HepG2 (cell line): ENCODE measurements at regions not wholly inside any gene's neighbourhood (a gene's known extent, or its start where the extent isn't known, plus 50 kb on each side); places are given as distances from the start of the nearest gene placed in this dataset.

Experiments used
- ATAC-seq: fragments of 200-7000 bp; cut with Tn5 transposase; 3 replicates; pipeline ENCODE4 v1.9.1; 2020; ENCODE audit warnings: mild to moderate bottlenecking, moderate library complexity
- BruUV-seq: library from RNA; stranded (reverse); fragments of 400-500 nt; replicated peaks from 2 replicates; lab custom pipeline; 2021; lab: Mats Ljungman, UMichigan
- CTCF ChIA-PET: fragments of 300-600 bp; formaldehyde crosslinking; extraction: SDS; loops from one replicate; lab custom pipeline; 2021; ENCODE audit warnings: low total read pairs, inconsistent platforms, low intra/inter-chr PET ratio; lab: Yijun Ruan, JAX
- POLR2A ChIA-PET: fragments of 350-600 bp; sonication (Branson Sonifier 250); formaldehyde crosslinking; loops from one replicate; lab custom pipeline; 2020; ENCODE audit warnings: antibody characterized with exemption, inconsistent platforms; lab: Yijun Ruan, JAX
- DNase-seq: peaks from one replicate; pipeline ENCODE4 v3.0.0-alpha.2; 2015; ENCODE audit warnings: low spot score
- FAIRE-seq: peaks from 3 replicates; lab custom pipeline; 2011; peaks lifted over from hg19 to GRCh38; lab: Jason Lieb, UNC
- H2AFZ ChIP-seq: one replicate; pipeline ENCODE4 v1.6.1; 2011; ENCODE audit warnings: low read length, inconsistent platforms
- H3K27ac ChIP-seq: fragments of 300-600 bp; 3 replicates; pipeline ENCODE4 v1.8.0; 2011; ENCODE audit warnings: mixed run types, mild to moderate bottlenecking, mixed read lengths, low read length, inconsistent platforms; ENCODE audit not compliant: insufficient read depth; ENCODE audit errors: extremely low read length
- H3K27me3 ChIP-seq, 2 experiments: fragments of 200-600 bp in 1 of 2; 2 replicates in 1 of 2; 3 replicates in 1 of 2; pipeline versions ENCODE4 v1.6.0 to v1.8.0; 2011; ENCODE audit warnings: low read length in 2 of 2, mild to moderate bottlenecking in 2 of 2, moderate library complexity in 2 of 2, inconsistent platforms in 1 of 2; ENCODE audit not compliant: insufficient read depth in 2 of 2, control insufficient read depth in 1 of 2
- H3K36me3 ChIP-seq, 2 experiments: fragments of 200-600 bp in 1 of 2; replicated peaks in 1 of 2; 2 replicates in 1 of 2; 3 replicates in 1 of 2; pipeline versions ENCODE4 v1.5.1 to v1.8.0; 2011; ENCODE audit warnings: low read length in 2 of 2, inconsistent platforms in 1 of 2; ENCODE audit not compliant: insufficient read depth in 2 of 2, control insufficient read depth in 1 of 2
- H3K4me1 ChIP-seq: 2 replicates; pipeline ENCODE4 v1.5.1; 2012; ENCODE audit warnings: low read length, inconsistent platforms; ENCODE audit not compliant: insufficient read depth
- H3K4me2 ChIP-seq: 2 replicates; pipeline ENCODE4 v1.6.0; 2011; ENCODE audit warnings: low read depth, low read length, inconsistent platforms
- H3K4me3 ChIP-seq, 3 experiments: fragments of 200-600 bp in 1 of 3; sonication (generic), shearing (Covaris generic) in 1 of 3; replicated peaks in 1 of 3; 2 replicates each; pipeline ENCODE4 v1.5.1; 2011 to 2016; ENCODE audit warnings: low read length in 3 of 3, inconsistent platforms in 2 of 3, low read depth in 2 of 3, mild to moderate bottlenecking in 2 of 3, control low read depth in 1 of 3, mixed read lengths in 1 of 3; ENCODE audit not compliant: insufficient read depth in 1 of 3
- H3K79me2 ChIP-seq: one replicate; pipeline ENCODE4 v1.6.1; 2011; ENCODE audit warnings: low read length, inconsistent platforms; ENCODE audit not compliant: insufficient read depth
- H3K9ac ChIP-seq: 2 replicates; pipeline ENCODE4 v1.6.0; 2011; ENCODE audit warnings: mild to moderate bottlenecking, low read depth, low read length, inconsistent platforms; ENCODE audit not compliant: insufficient read depth
- H3K9me3 ChIP-seq: 2 replicates; pipeline ENCODE4 v1.5.1; 2012; ENCODE audit warnings: mild to moderate bottlenecking, low read length
- H4K20me1 ChIP-seq: 2 replicates; pipeline ENCODE4 v1.6.0; 2011; ENCODE audit warnings: inconsistent platforms, mild to moderate bottlenecking, low read length, moderate library complexity; ENCODE audit not compliant: insufficient read depth
- ADNP ChIP-seq: sonication (generic); formaldehyde crosslinking; IDR thresholded peaks from 2 replicates; pipeline ENCODE4 v1.4.0; 2020; ENCODE audit warnings: missing genetic modification reagents
- FLYWCH1 ChIP-seq: sonication (generic); formaldehyde crosslinking; IDR thresholded peaks from 2 replicates; pipeline ENCODE4 v1.8.1; 2023; ENCODE audit warnings: mild to moderate bottlenecking, missing genetic modification reagents
- MTF2 ChIP-seq: sonication (generic); formaldehyde crosslinking; IDR thresholded peaks from 2 replicates; pipeline ENCODE4 v1.5.0; 2020; ENCODE audit warnings: missing genetic modification reagents, borderline replicate concordance
- TAF1 ChIP-seq: sonication (generic); formaldehyde crosslinking; IDR thresholded peaks from 2 replicates; pipeline ENCODE4 v1.4.0; 2020; ENCODE audit warnings: missing genetic modification reagents
- ZNF747 ChIP-seq: sonication (generic); formaldehyde crosslinking; IDR thresholded peaks from 2 replicates; pipeline ENCODE4 v1.8.1; 2023; ENCODE audit warnings: missing genetic modification reagents, mild to moderate bottlenecking, borderline replicate concordance
- WGBS: methylation state at CpG from one replicate; pipeline ENCODE4 v1.1.6; 2017; ENCODE audit warnings: low lambda C conversion rate; 5-methylcytosine and 5-hydroxymethylcytosine counted together
- in situ Hi-C: cut with HindIII; loops from 2 replicates; pipeline ENCODE4 v1.10.0; 2017; ENCODE audit warnings: low pct_unique_long_range_greater_than_20kb; ENCODE audit not compliant: extremely low pct_ligation_motif_present
- intact Hi-C: fragments of 100-400 bp; cut with micrococcal nuclease; formaldehyde crosslinking; loops from one replicate; pipeline ENCODE4 v1.10.0; 2022; ENCODE audit not compliant: unreplicated experiment
- TF ChIP-seq, protein P1 (sequence below): sonication (generic); formaldehyde crosslinking; IDR thresholded peaks from one replicate; pipeline ENCODE4 v1.5.1; 2020; ENCODE audit warnings: mild to moderate bottlenecking, missing genetic modification reagents; ENCODE audit errors: not compliant biosample characterization
- TF ChIP-seq, protein P2 (sequence below): sonication (generic); formaldehyde crosslinking; IDR thresholded peaks from 2 replicates; pipeline ENCODE4 v1.4.0; 2020; ENCODE audit warnings: missing genetic modification reagents
- TF ChIP-seq, protein P3 (sequence below): IDR thresholded peaks from 2 replicates; pipeline ENCODE4 v1.6.1; 2016; ENCODE audit warnings: missing compliant biosample characterization, missing genetic modification reagents, borderline replicate concordance

DNA sequence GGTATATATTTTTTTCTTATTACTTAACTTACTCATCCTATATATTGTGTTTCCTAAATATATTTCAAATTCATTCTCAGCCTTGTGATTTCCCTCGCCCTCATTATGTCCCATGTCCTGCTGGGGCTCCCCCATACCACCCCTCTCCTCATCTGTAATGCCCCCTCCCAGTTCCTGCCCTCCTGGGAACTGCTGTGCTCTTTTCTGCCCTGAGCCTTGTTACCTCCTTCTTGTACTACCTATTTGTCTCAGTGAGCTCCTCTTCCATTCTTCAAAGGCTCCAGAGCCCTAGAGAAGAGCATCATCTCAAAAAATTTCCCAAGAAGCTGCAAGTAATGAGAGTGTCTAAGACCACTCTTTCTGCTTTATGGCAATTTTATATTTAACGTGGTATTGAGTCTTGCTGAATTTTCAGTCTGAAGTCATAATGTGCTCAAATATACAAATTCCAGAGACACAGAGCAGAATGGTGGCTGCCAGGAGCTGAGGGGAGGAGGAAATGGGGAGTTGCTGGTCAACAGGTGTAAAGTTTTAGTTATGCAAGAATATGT, 66.5 kb upstream of the TOP3B start:
- CTCF ChIA-PET, result no interaction called here
- POLR2A ChIA-PET, result no interaction called here
- H3K27me3 ChIP-seq, result no peaks in the 10 kb centered on the region; a peak in 1 of 5 replicates
- in situ Hi-C loops (no loop called here), intact Hi-C loops (no loop called here)
- no peak overlapping the region for H3K9ac ChIP-seq
- H3K9me3 ChIP-seq, result no peaks in the 10 kb centered on the region
- no peaks in the 10 kb centered on the region for H4K20me1 ChIP-seq
- no peaks in the 10 kb centered on the region for H3K36me3 ChIP-seq
- no peak overlapping the region for H3K4me3 ChIP-seq
- H2AFZ ChIP-seq, result no peak overlapping the region
- FAIRE-seq (no peak), ATAC-seq (no peak), DNase-seq (no peak)
- 3% methylated on average over 2 of the region's 2 CpGs for WGBS
- H3K79me2 ChIP-seq, result no peaks in the 10 kb centered on the region
- no peak overlapping the region for H3K4me2 ChIP-seq
- H3K27ac ChIP-seq, result no peak overlapping the region
- H3K4me1 ChIP-seq, result no peaks in the 10 kb centered on the region
- BruUV-seq, result no TSS peak
- TF ChIP-seq, protein P1, sequence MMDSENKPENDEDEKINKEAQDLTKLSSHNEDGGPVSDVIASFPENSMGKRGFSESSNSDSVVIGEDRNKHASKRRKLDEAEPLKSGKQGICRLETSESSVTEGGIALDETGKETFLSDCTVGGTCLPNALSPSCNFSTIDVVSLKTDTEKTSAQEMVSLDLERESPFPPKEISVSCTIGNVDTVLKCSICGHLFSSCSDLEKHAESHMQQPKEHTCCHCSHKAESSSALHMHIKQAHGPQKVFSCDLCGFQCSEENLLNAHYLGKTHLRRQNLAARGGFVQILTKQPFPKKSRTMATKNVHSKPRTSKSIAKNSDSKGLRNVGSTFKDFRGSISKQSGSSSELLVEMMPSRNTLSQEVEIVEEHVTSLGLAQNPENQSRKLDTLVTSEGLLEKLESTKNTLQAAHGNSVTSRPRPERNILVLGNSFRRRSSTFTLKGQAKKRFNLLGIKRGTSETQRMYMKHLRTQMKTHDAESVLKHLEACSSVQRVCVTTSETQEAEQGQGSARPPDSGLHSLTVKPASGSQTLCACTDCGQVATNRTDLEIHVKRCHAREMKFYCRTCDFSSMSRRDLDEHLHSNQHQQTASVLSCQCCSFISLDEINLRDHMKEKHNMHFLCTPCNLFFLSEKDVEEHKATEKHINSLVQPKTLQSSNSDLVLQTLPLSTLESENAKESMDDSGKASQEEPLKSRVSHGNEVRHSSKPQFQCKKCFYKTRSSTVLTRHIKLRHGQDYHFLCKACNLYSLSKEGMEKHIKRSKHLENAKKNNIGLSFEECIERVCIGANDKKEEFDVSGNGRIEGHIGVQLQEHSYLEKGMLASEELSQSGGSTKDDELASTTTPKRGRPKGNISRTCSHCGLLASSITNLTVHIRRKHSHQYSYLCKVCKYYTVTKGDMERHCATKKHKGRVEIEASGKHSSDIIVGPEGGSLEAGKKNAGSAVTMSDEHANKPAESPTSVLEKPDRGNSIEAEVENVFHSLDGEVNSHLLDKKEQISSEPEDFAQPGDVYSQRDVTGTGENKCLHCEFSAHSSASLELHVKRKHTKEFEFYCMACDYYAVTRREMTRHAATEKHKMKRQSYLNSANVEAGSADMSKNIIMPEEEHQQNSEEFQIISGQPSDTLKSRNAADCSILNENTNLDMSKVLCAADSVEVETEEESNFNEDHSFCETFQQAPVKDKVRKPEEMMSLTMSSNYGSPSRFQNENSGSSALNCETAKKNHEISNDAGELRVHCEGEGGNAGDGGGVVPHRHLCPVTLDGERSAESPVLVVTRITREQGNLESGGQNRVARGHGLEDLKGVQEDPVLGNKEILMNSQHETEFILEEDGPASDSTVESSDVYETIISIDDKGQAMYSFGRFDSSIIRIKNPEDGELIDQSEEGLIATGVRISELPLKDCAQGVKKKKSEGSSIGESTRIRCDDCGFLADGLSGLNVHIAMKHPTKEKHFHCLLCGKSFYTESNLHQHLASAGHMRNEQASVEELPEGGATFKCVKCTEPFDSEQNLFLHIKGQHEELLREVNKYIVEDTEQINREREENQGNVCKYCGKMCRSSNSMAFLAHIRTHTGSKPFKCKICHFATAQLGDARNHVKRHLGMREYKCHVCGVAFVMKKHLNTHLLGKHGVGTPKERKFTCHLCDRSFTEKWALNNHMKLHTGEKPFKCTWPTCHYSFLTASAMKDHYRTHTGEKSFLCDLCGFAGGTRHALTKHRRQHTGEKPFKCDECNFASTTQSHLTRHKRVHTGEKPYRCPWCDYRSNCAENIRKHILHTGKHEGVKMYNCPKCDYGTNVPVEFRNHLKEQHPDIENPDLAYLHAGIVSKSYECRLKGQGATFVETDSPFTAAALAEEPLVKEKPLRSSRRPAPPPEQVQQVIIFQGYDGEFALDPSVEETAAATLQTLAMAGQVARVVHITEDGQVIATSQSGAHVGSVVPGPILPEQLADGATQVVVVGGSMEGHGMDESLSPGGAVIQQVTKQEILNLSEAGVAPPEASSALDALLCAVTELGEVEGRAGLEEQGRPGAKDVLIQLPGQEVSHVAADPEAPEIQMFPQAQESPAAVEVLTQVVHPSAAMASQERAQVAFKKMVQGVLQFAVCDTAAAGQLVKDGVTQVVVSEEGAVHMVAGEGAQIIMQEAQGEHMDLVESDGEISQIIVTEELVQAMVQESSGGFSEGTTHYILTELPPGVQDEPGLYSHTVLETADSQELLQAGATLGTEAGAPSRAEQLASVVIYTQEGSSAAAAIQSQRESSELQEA (CRISPR knock-in tag), result no peak
- TF ChIP-seq TAF1 (CRISPR knock-in tag), result no peak
- TF ChIP-seq, protein P2, sequence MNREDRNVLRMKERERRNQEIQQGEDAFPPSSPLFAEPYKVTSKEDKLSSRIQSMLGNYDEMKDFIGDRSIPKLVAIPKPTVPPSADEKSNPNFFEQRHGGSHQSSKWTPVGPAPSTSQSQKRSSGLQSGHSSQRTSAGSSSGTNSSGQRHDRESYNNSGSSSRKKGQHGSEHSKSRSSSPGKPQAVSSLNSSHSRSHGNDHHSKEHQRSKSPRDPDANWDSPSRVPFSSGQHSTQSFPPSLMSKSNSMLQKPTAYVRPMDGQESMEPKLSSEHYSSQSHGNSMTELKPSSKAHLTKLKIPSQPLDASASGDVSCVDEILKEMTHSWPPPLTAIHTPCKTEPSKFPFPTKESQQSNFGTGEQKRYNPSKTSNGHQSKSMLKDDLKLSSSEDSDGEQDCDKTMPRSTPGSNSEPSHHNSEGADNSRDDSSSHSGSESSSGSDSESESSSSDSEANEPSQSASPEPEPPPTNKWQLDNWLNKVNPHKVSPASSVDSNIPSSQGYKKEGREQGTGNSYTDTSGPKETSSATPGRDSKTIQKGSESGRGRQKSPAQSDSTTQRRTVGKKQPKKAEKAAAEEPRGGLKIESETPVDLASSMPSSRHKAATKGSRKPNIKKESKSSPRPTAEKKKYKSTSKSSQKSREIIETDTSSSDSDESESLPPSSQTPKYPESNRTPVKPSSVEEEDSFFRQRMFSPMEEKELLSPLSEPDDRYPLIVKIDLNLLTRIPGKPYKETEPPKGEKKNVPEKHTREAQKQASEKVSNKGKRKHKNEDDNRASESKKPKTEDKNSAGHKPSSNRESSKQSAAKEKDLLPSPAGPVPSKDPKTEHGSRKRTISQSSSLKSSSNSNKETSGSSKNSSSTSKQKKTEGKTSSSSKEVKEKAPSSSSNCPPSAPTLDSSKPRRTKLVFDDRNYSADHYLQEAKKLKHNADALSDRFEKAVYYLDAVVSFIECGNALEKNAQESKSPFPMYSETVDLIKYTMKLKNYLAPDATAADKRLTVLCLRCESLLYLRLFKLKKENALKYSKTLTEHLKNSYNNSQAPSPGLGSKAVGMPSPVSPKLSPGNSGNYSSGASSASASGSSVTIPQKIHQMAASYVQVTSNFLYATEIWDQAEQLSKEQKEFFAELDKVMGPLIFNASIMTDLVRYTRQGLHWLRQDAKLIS, result no peak
- no peak for TF ChIP-seq ADNP
- no peak for TF ChIP-seq FLYWCH1 (CRISPR knock-in tag)
- TF ChIP-seq, protein P3, sequence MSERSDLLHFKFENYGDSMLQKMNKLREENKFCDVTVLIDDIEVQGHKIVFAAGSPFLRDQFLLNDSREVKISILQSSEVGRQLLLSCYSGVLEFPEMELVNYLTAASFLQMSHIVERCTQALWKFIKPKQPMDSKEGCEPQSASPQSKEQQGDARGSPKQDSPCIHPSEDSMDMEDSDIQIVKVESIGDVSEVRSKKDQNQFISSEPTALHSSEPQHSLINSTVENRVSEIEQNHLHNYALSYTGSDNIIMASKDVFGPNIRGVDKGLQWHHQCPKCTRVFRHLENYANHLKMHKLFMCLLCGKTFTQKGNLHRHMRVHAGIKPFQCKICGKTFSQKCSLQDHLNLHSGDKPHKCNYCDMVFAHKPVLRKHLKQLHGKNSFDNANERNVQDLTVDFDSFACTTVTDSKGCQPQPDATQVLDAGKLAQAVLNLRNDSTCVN (CRISPR knock-in tag), result no peak
- TF ChIP-seq MTF2 (CRISPR knock-in tag), result no peak
- no peak for TF ChIP-seq ZNF747 (CRISPR knock-in tag)
